ACC112 (cell line): ENCODE measurements at regions not wholly inside any gene's neighbourhood (a gene's known extent, or its start where the extent isn't known, plus 50 kb on each side); places are given as distances from the start of the nearest gene placed in this dataset.

ENCODE experiments used
- H2AFZ ChIP-seq: fragments of 200-600 bp; sonication (generic); one replicate; pipeline ENCODE4 v1.6.0; 2017; ENCODE audit warnings: antibody characterized with exemption, low read length; ENCODE audit not compliant: unreplicated experiment
- H3K27ac ChIP-seq: fragments of 200-600 bp; sonication (generic); 2 replicates; pipeline ENCODE4 v1.5.1; 2014; ENCODE audit warnings: low read depth, mild to moderate bottlenecking, antibody characterized with exemption, low read length, moderate library complexity
- H3K27me3 ChIP-seq: fragments of 200-600 bp; sonication (generic); 2 replicates; pipeline ENCODE4 v1.6.1; 2014; ENCODE audit warnings: mild to moderate bottlenecking, antibody characterized with exemption, low read length, moderate library complexity, mixed read lengths; ENCODE audit not compliant: insufficient read depth
- H3K36me3 ChIP-seq: fragments of 200-600 bp; sonication (generic); 2 replicates; pipeline ENCODE4 v1.6.1; 2016; ENCODE audit warnings: mild to moderate bottlenecking, antibody characterized with exemption, low read length, moderate library complexity, mixed read lengths; ENCODE audit not compliant: insufficient read depth
- H3K4me1 ChIP-seq: fragments of 200-600 bp; sonication (generic); one replicate; pipeline ENCODE4 v1.6.1; 2016; ENCODE audit warnings: low read length, mixed read lengths; ENCODE audit not compliant: insufficient read depth, unreplicated experiment, control insufficient read depth
- H3K4me3 ChIP-seq: fragments of 200-600 bp; sonication (generic); 2 replicates; pipeline ENCODE4 v1.5.1; 2014; ENCODE audit warnings: mild to moderate bottlenecking, low read depth, low read length
- H3K79me2 ChIP-seq: fragments of 200-600 bp; sonication (generic); one replicate; pipeline ENCODE4 v1.6.0; 2016; ENCODE audit warnings: low read length; ENCODE audit not compliant: control insufficient read depth, unreplicated experiment, insufficient read depth

GRCh38 chr2:180130403-180130802, 123.3 kb upstream of the CWC22 start:
- no peaks in the 10 kb centered on the region for H3K79me2 ChIP-seq
- H3K27me3 ChIP-seq: no peaks in the 10 kb centered on the region
- no peak overlapping the region for H3K27ac ChIP-seq
- peaks cover 21% of the 10 kb centered on the region for H3K4me1 ChIP-seq
- H3K4me3 ChIP-seq: no peak overlapping the region
- no peaks in the 10 kb centered on the region for H3K36me3 ChIP-seq
- no peak overlapping the region for H2AFZ ChIP-seq

- H3K27ac ChIP-seq: no peak overlapping the region
- no peaks in the 10 kb centered on the region for H3K27me3 ChIP-seq
- no peaks in the 10 kb centered on the region for H3K79me2 ChIP-seq
- H3K4me1 ChIP-seq: peaks cover 26% of the 10 kb centered on the region
- no peaks in the 10 kb centered on the region for H3K36me3 ChIP-seq
- no peak overlapping the region for H2AFZ ChIP-seq
- no peak overlapping the region for H3K4me3 ChIP-seq
These were observed 121.8 kb upstream of the CWC22 start for GRCh38 chr2:180128861-180129260.

GRCh38 chr2:180125245-180125962, 118.3 kb upstream of the CWC22 start:
- Histone ChIP-seq H3K27me3 (no peaks in the 10 kb centered on the region), H3K4me3 (peak overlapping the region; percentile 39; the same call in 1 of the 2 replicates), H3K79me2 (no peaks in the 10 kb centered on the region), H2AFZ (peak overlapping the region; percentile 82), H3K4me1 (peaks cover 17% of the 10 kb centered on the region), H3K36me3 (no peaks in the 10 kb centered on the region), H3K27ac (no peak overlapping the region)

- Histone ChIP-seq H3K79me2 (no peaks in the 10 kb centered on the region), H3K4me3 (no peak overlapping the region), H3K27ac (no peak overlapping the region), H3K27me3 (no peaks in the 10 kb centered on the region), H3K4me1 (peaks cover 12% of the 10 kb centered on the region), H3K36me3 (no peaks in the 10 kb centered on the region), H2AFZ (peak overlapping the region; percentile 55)
These were observed 117.4 kb upstream of the CWC22 start for GRCh38 chr2:180124273-180125139.

GRCh38 chr2:180122874-180123273, 115.8 kb upstream of the CWC22 start:
- H3K79me2 ChIP-seq: no peaks in the 10 kb centered on the region
- no peaks in the 10 kb centered on the region for H3K27me3 ChIP-seq
- H3K4me3 ChIP-seq: no peak overlapping the region
- H2AFZ ChIP-seq: no peak overlapping the region
- H3K4me1 ChIP-seq: peaks cover 12% of the 10 kb centered on the region
- H3K36me3 ChIP-seq: no peaks in the 10 kb centered on the region
- H3K27ac ChIP-seq: no peak overlapping the region

GRCh38 chr2:180115675-180116074, 108.6 kb upstream of the CWC22 start:
- Histone ChIP-seq H2AFZ (no peak overlapping the region), H3K36me3 (no peaks in the 10 kb centered on the region), H3K4me3 (no peak overlapping the region), H3K79me2 (no peaks in the 10 kb centered on the region), H3K27me3 (no peaks in the 10 kb centered on the region), H3K4me1 (no peaks in the 10 kb centered on the region), H3K27ac (no peak overlapping the region)

GRCh38 chr2:180115269-180115668, 108.2 kb upstream of the CWC22 start:
- Histone ChIP-seq H3K27ac (no peak overlapping the region), H3K4me1 (no peaks in the 10 kb centered on the region), H2AFZ (no peak overlapping the region), H3K4me3 (no peak overlapping the region), H3K79me2 (no peaks in the 10 kb centered on the region), H3K36me3 (no peaks in the 10 kb centered on the region), H3K27me3 (no peaks in the 10 kb centered on the region)

- no peak overlapping the region for H3K4me3 ChIP-seq
- H2AFZ ChIP-seq: no peak overlapping the region
- no peaks in the 10 kb centered on the region for H3K4me1 ChIP-seq
- no peak overlapping the region for H3K27ac ChIP-seq
- no peaks in the 10 kb centered on the region for H3K27me3 ChIP-seq
- no peaks in the 10 kb centered on the region for H3K79me2 ChIP-seq
- no peaks in the 10 kb centered on the region for H3K36me3 ChIP-seq
These were observed 104.8 kb upstream of the CWC22 start for GRCh38 chr2:180111901-180112300.

- Histone ChIP-seq H3K36me3 (no peaks in the 10 kb centered on the region), H2AFZ (no peak overlapping the region), H3K27ac (no peak overlapping the region), H3K27me3 (no peaks in the 10 kb centered on the region), H3K4me1 (no peaks in the 10 kb centered on the region), H3K79me2 (no peaks in the 10 kb centered on the region), H3K4me3 (no peak overlapping the region)
These were observed 103.4 kb upstream of the CWC22 start for GRCh38 chr2:180110469-180110868.

- H3K4me1 ChIP-seq: no peaks in the 10 kb centered on the region
- no peaks in the 10 kb centered on the region for H3K36me3 ChIP-seq
- no peak overlapping the region for H3K27ac ChIP-seq
- H2AFZ ChIP-seq: no peak overlapping the region
- H3K4me3 ChIP-seq: no peak overlapping the region
- no peaks in the 10 kb centered on the region for H3K79me2 ChIP-seq
- no peaks in the 10 kb centered on the region for H3K27me3 ChIP-seq
These were observed 94.7 kb upstream of the CWC22 start for GRCh38 chr2:180101846-180102245.

GRCh38 chr2:180099308-180099707, 92.2 kb upstream of the CWC22 start:
- Histone ChIP-seq H3K27me3 (no peaks in the 10 kb centered on the region), H3K27ac (no peak overlapping the region), H3K4me1 (no peaks in the 10 kb centered on the region), H3K36me3 (no peaks in the 10 kb centered on the region), H3K4me3 (no peak overlapping the region), H2AFZ (no peak overlapping the region), H3K79me2 (no peaks in the 10 kb centered on the region)
